ENCODE measurements at regions not wholly inside any gene's neighbourhood (a gene's known extent, or its start where the extent isn't known, plus 50 kb on each side); places are given as distances from the start of the nearest gene placed in this dataset.

- ChIA-PET POLR2A (no interaction called here), CTCF (no interaction called here)
- H3K4me3 ChIP-seq (ENCODE audit: low read length) = no peak overlapping the region
- Mint-ChIP-seq H3K4me1 (ENCODE audit: low read depth) (peaks cover 13% of the 10 kb centered on the region), H3K9me3 (no peaks in the 10 kb centered on the region), H3K27me3 (no peaks in the 10 kb centered on the region), H3K27ac (no peak overlapping the region), H3K36me3 (ENCODE audit: low read depth) (peaks cover 29% of the 10 kb centered on the region), H3K4me3 (no peak overlapping the region)
- intact Hi-C loops (cut with DNase I, micrococcal nuclease) = loop anchor here in 1 of 2 experiments (5.0 kb wide), 2 partner anchors 801 to 1331 kb away; no protein-coding TSS in a partner anchor
- H3K36me3 ChIP-seq (ENCODE audit: insufficient read depth, low read length) = peaks cover 24% of the 10 kb centered on the region
- H3K27ac ChIP-seq (ENCODE audit: low read depth in 1 of 2, low read length in 2 of 2) = no peak overlapping the region
- no peak for TF ChIP-seq CTCF (IDR thresholded peaks at IDR 0.05)
- H3K4me1 ChIP-seq (ENCODE audit: insufficient read depth, low read length) = peaks cover 5% of the 10 kb centered on the region
- H3K27me3 ChIP-seq (ENCODE audit: control insufficient read depth in 1 of 2, insufficient read depth in 2 of 2, low read length in 2 of 2) = no peaks in the 10 kb centered on the region
- H3K9me3 ChIP-seq (ENCODE audit: control insufficient read depth in 1 of 2, insufficient read depth in 1 of 2, low read length in 2 of 2) = no peaks in the 10 kb centered on the region
- ATAC-seq (ENCODE audit: poor library complexity) (no peak), DNase-seq (no peak)
Measured at GRCh38 chr1:173415905-173416450, 61.2 kb upstream of the PRDX6 start.

- ChIA-PET POLR2A (no interaction called here), CTCF (interaction anchor here (1.5 kb wide), 1 partner anchor 673 kb away, joined by 3 read pairs; no protein-coding TSS in a partner anchor)
- Histone ChIP-seq H3K9me3 (ENCODE audit: control insufficient read depth in 1 of 2, insufficient read depth in 1 of 2, low read length in 2 of 2) (no peaks in the 10 kb centered on the region), H3K27ac (ENCODE audit: low read depth in 1 of 2, low read length in 2 of 2) (no peak overlapping the region), H3K27me3 (ENCODE audit: control insufficient read depth in 1 of 2, insufficient read depth in 2 of 2, low read length in 2 of 2) (no peaks in the 10 kb centered on the region), H3K36me3 (ENCODE audit: insufficient read depth, low read length) (peaks cover 24% of the 10 kb centered on the region), H3K4me3 (ENCODE audit: low read length) (no peak overlapping the region), H3K4me1 (ENCODE audit: insufficient read depth, low read length) (peaks cover 4% of the 10 kb centered on the region)
- no peak for TF ChIP-seq CTCF (IDR thresholded peaks at IDR 0.05)
- no peaks in the 10 kb centered on the region for H3K27me3 Mint-ChIP-seq
- H3K36me3 Mint-ChIP-seq (ENCODE audit: low read depth) = peaks cover 29% of the 10 kb centered on the region
- no peak for ATAC-seq (ENCODE audit: poor library complexity)
- peaks cover 7% of the 10 kb centered on the region for H3K4me1 Mint-ChIP-seq (ENCODE audit: low read depth)
- intact Hi-C loops (cut with DNase I, micrococcal nuclease) = loop anchor here in 1 of 2 experiments (5.0 kb wide), 2 partner anchors 800 to 1330 kb away; no protein-coding TSS in a partner anchor
- H3K27ac Mint-ChIP-seq = no peak overlapping the region
- DNase-seq = no peak
- H3K9me3 Mint-ChIP-seq = no peaks in the 10 kb centered on the region
- H3K4me3 Mint-ChIP-seq = no peak overlapping the region
Measured at GRCh38 chr1:173417563-173417962, 59.6 kb upstream of the PRDX6 start.

- H3K4me3 Mint-ChIP-seq = no peak overlapping the region
- ATAC-seq (ENCODE audit: poor library complexity) (no peak), DNase-seq (no peak)
- Histone ChIP-seq H3K27me3 (ENCODE audit: control insufficient read depth in 1 of 2, insufficient read depth in 2 of 2, low read length in 2 of 2) (no peaks in the 10 kb centered on the region), H3K4me1 (ENCODE audit: insufficient read depth, low read length) (peaks cover 4% of the 10 kb centered on the region), H3K27ac (ENCODE audit: low read depth in 1 of 2, low read length in 2 of 2) (no peak overlapping the region), H3K4me3 (ENCODE audit: low read length) (no peak overlapping the region), H3K9me3 (ENCODE audit: control insufficient read depth in 1 of 2, insufficient read depth in 1 of 2, low read length in 2 of 2) (no peaks in the 10 kb centered on the region), H3K36me3 (ENCODE audit: insufficient read depth, low read length) (peaks cover 22% of the 10 kb centered on the region)
- no peak for TF ChIP-seq CTCF (IDR thresholded peaks at IDR 0.05)
- POLR2A ChIA-PET = no interaction called here
- intact Hi-C loops (cut with DNase I, micrococcal nuclease) = loop anchor here in 1 of 2 experiments (5.0 kb wide), 2 partner anchors 799 to 1329 kb away; no protein-coding TSS in a partner anchor
- H3K4me1 Mint-ChIP-seq (ENCODE audit: low read depth) = peaks cover 7% of the 10 kb centered on the region
- peaks cover 29% of the 10 kb centered on the region for H3K36me3 Mint-ChIP-seq (ENCODE audit: low read depth)
- no peaks in the 10 kb centered on the region for H3K9me3 Mint-ChIP-seq
- H3K27me3 Mint-ChIP-seq = no peaks in the 10 kb centered on the region
- CTCF ChIA-PET = interaction anchor here (1.5 kb wide), 1 partner anchor 674 kb away, joined by 3 read pairs; no protein-coding TSS in a partner anchor
- no peak overlapping the region for H3K27ac Mint-ChIP-seq
Measured at GRCh38 chr1:173418107-173418985, 58.8 kb upstream of the PRDX6 start.
